ENCODE measurements at regions not wholly inside any gene's neighbourhood (a gene's known extent, or its start where the extent isn't known, plus 50 kb on each side); places are given as distances from the start of the nearest gene placed in this dataset.

- TF ChIP-seq EGR1 (IDR thresholded peaks at IDR 0.05; ENCODE audit: low read depth) (no peak), FOSL1 (IDR thresholded peaks at IDR 0.05; ENCODE audit: low read depth) (no peak)
These were observed 185.7 kb upstream of the KL start (continued) for GRCh38 chr13:32830336-32831031.

GRCh38 chr13:32837307-32837972 lies 178.8 kb upstream of the KL start:
- Histone ChIP-seq H3K9ac (ENCODE audit: low read length) (no peak overlapping the region), H3K9me2 (ENCODE audit: insufficient read depth) (no peaks in the 10 kb centered on the region), H3K36me3 (ENCODE audit: control insufficient read depth in 1 of 2, insufficient read depth in 2 of 2, low read length in 2 of 2) (no peaks in the 10 kb centered on the region), H3K4me1 (ENCODE audit: control insufficient read depth in 1 of 2, insufficient read depth in 2 of 2, low read length in 2 of 2) (no peaks in the 10 kb centered on the region), H3K4me3 (replicated peaks in 1 of 2; ENCODE audit: low read depth in 1 of 2, low read length in 2 of 2) (no peak overlapping the region), H3K79me2 (ENCODE audit: insufficient read depth, low read length) (no peaks in the 10 kb centered on the region), H3K9me3 (ENCODE audit: control insufficient read depth in 1 of 2, insufficient read depth in 1 of 2, low read depth in 1 of 2, low read length in 2 of 2) (no peaks in the 10 kb centered on the region), H3K27ac (ENCODE audit: low read depth, low read length) (no peak overlapping the region), H4K20me1 (ENCODE audit: insufficient read depth) (no peaks in the 10 kb centered on the region), H3K27me3 (ENCODE audit: insufficient read depth, low read length) (no peaks in the 10 kb centered on the region), H3K4me2 (ENCODE audit: low read length) (no peak overlapping the region), H2AFZ (ENCODE audit: low read depth, low read length, poor library complexity, severe bottlenecking) (no peak overlapping the region)
- no TSS peak for BruUV-seq (replicated peaks)
- intact Hi-C loops (cut with micrococcal nuclease) = no loop called here
- TF ChIP-seq EZH2phosphoT487 (IDR thresholded peaks at IDR 0.05; ENCODE audit: borderline replicate concordance) (no peak), SP1 (IDR thresholded peaks at IDR 0.05; ENCODE audit: low read depth) (no peak), RAD21 (IDR thresholded peaks at IDR 0.05; ENCODE audit: low read depth) (no peak), CTCF (IDR thresholded peaks at IDR 0.05 in 2 of 3, conservative IDR thresholded peaks at IDR 0.05 in 1 of 3; ENCODE audit: borderline replicate concordance in 1 of 3, insufficient read depth in 1 of 3, low read depth in 2 of 3, low read length in 2 of 3) (no peak), ZBTB33 (IDR thresholded peaks at IDR 0.05; ENCODE audit: extremely low read depth, insufficient replicate concordance, low read length) (no peak), ATF3 (IDR thresholded peaks at IDR 0.05) (no peak), TCF7L2 (IDR thresholded peaks at IDR 0.05; ENCODE audit: borderline replicate concordance, extremely low read depth, insufficient read depth, insufficient read length) (no peak), EZH2 (IDR thresholded peaks at IDR 0.05) (no peak), CBX3 (IDR thresholded peaks at IDR 0.05; ENCODE audit: low read depth) (no peak), ELF1 (IDR thresholded peaks at IDR 0.05; ENCODE audit: borderline replicate concordance, low read depth) (no peak), CEBPB (IDR thresholded peaks at IDR 0.05; ENCODE audit: low read depth) (no peak), YY1 (IDR thresholded peaks at IDR 0.05; ENCODE audit: extremely low read depth, insufficient replicate concordance, low read depth, low read length) (no peak), MAX (IDR thresholded peaks at IDR 0.05) (no peak), FOSL1 (IDR thresholded peaks at IDR 0.05; ENCODE audit: low read depth) (no peak), SIN3A (IDR thresholded peaks at IDR 0.05; ENCODE audit: low read depth) (no peak), JUND (IDR thresholded peaks at IDR 0.05) (no peak), POLR2AphosphoS5 (IDR thresholded peaks at IDR 0.05; ENCODE audit: low read depth, low read length) (no peak), EGR1 (IDR thresholded peaks at IDR 0.05; ENCODE audit: low read depth) (no peak), POLR2A (IDR thresholded peaks at IDR 0.05; ENCODE audit: borderline replicate concordance, extremely low read depth, insufficient read depth, insufficient read length) (no peak)
- ChIA-PET POLR2A (no interaction called here), RAD21 (ENCODE audit: low non-redundant PET in 1 of 2, low total read pairs in 2 of 2, uncharacterized antibody in 2 of 2, unreplicated experiment in 2 of 2) (no interaction called here), CTCF (no interaction called here)
- DNase-seq (ENCODE audit: low read depth, low spot score) = no peak
- no peak for ATAC-seq

Data from HCT116 (cell line).